ENCODE measurements at regions not wholly inside any gene's neighbourhood (a gene's known extent, or its start where the extent isn't known, plus 50 kb on each side); places are given as distances from the start of the nearest gene placed in this dataset.

DNA sequence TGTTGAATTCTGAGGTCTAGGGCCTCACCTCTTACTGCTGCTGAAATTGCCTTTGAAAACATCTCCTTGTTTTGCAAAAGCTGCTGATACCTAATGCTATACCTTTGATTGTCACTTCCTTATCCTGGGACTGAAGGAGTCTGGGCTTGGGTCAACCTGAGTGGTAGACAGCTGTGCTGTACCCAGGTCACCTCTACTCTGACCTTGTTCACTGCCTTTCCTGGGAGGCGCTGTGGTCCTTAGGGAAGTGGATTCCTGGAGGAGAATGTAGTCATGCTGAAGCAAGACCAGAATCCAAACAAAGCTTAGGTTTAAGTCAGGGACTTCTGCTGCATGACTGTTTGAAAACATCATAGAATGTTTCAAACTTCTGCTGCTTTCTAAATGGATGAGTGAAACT is 191.4 kb downstream of the SNAPC1 start:
- DNase-seq = no peak

DNA sequence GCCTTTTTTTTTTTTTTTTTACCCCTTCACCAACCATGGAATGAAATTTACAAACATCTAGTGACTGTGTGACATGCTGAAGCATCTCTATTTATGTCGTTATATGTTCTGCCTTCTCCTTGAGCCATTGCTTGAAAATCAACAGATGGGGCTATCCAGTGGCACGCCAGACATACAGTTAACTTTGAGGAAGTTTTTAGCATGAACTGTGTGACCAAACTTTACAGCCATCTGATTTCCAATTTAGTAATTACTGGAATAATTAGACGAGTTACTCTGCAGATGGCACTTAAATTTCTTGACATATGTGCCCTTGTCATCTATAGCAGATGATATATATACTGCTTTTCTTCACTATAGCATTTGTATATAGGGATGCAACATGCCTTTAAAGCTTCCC is 192.1 kb downstream of the SNAPC1 start:
- DNase-seq = no peak

DNA sequence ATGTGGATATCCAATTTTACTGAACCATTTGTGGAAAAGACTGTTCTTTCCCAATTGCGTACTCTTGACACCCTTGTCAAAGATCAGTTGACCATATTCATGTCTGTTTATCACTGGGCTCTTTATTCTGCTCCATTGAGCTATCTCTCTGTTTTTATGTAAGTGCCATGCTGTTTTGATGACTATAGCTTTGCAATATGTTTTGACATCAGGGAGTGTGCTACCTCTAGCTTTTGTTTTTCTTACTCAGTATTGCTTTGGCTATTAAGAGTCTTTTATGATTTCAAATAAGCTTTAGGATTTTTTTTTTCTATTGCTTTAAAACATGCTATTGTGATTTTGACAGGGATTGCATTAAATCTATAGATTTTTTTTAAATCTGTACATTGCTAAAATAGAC is 194.3 kb downstream of the SNAPC1 start:
- no peak for DNase-seq

DNA sequence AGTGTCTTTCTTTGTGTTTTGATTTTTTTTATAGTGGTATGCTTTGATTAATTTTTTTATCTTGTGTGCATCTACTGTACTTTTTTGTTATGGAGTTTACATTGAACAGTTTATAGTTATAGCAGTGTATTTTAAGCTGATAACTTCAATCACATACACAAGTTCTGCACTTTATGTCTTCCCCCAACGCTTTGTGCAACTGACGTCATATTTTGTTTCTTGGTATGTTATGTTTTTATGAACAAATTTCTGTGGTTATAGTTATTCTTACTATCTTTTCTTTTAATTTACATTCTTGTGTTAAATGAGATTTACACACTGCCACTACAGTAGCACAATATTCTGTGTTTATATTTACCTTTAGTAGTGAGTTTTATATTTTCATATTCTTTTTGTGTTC is 197.1 kb downstream of the SNAPC1 start:
- DNase-seq = no peak

GRCh38 chr14:61961369-61961768 is 199.1 kb downstream of the SNAPC1 start:
- DNase-seq = no peak

DNA sequence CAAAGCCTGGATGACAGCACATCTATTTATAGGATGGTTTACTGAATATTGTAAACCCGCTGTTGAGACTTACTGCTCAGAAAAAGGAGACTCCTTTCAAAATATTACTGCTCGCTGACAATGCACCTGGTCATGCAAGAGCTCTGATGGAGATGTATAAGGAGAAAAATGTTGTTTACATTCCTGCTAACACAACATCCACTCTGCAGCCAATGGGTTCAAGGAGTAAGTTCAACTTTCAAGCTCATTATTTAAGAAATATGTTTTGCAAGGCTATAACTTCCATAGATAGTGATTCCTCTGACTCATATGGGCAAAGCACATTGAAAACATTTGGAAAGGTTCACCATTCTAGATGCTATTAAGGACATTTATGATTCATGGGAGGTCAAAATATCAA is 201.7 kb downstream of the SNAPC1 start:
- no peak for DNase-seq

DNA sequence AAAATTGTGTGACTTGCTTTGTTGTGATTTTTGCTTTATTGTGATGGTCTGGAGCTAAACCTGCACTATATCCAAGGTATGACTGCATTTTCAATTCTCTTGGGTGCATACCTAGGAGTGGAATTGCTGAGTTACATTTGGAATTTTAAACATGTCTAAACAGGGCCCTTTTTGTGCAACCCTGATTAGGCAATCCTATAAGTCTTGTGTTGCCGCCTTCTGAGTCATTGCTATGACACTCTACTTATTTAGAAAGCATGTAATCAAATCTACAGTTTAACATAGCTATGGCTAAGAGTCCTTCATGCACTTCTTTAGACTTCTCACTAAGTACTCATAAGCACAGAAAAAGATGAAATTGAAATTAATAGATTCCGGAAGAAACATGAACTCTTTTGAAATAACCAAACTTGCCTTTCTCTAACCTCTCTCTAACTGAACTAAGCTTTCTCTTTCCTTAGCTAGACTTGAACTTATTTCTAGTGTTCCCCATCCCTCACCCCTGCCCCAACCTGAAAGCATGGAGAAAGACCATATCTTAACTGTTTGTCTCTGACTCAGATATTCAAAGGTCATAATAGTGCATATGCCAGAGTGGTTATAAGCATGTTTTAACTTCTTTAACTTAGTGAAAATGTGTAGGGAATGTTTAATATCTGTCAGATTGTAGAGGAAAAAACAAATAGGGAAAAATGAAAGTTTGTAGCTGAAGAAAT is 203.0 kb downstream of the SNAPC1 start:
- no peak for DNase-seq

- DNase-seq = no peak
These were observed 206.0 kb downstream of the SNAPC1 start for GRCh38 chr14:61968207-61968606.

DNA sequence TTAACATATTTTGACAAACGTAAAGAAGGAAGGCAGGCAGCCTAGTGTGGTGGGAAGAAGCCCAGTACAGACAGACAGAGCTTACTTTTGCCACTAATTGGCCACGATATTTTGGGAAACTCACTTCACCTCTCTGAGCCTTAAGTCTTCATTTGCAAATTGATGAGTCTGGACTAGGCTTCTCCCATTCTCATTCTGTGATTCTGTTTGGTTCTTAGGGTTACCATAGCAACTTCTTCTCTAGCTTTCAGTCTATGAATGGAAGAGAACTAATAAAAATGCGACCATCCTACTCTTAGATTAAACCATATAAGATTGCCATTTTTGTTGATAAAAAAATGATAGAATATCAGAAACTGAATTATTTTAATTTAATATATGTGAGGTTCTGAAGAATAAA is 210.5 kb downstream of the SNAPC1 start:
- DNase-seq = no peak

DNA sequence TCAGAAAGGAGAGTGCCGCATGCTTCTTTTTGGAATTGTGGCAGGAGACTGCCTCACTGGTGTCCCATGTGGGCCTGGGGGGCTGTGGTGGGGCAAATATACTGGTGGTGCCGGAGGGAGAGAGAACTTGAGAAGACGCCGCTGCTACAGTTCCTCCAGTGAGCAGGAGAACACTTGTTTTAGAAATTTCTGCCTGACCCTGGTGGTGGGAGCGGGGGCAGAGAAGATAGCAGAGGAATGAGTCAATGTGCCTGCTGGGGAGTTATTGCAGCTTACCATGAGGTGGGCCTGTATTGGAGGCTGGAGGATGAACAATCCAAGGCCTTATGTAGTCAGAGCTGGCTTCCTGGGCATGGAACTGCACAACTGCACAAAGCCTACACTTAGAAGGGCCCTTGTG is 211.8 kb downstream of the SNAPC1 start:
- DNase-seq = no peak

DNA sequence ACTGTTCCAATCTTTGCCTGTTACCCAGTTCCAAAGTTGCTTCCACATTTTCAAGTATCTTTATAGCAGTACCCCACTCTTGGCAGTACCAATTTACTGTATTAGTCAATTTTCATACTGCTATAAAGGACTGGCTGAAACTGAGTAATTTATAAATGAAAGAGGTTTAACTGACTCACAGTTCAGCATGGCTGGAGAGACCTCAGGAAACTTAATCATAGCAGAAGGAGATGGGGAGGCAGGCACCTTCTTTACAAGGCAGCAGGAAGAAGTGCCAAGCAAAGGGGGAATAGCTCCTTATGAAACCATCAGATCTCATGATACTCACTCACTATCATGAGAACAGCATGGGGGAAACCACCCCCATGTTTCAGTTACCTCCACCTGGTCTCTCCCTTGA is 215.0 kb downstream of the SNAPC1 start:
- no peak for DNase-seq

DNA sequence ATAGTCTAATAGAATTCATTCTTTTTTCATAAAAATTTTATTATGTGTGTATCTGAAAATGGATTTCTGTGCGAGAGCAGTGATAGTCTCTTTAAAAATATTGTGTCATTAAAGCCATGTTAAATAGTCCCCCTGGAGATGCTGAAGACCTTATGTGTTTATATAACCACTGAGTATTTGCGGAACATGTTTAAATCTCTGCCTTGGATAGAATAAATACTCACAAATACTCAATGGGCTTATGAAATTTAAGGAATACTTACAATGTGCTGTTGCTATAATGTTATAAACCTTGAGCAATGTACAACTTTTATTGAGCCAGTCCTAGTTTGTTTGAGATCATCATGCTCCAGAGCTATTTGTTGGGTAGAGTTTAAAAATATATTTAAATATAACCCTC is 226.0 kb downstream of the SNAPC1 start:
- DNase-seq = no peak

GRCh38 chr14:61992139-61992538 is 229.9 kb downstream of the SNAPC1 start:
- no peak for DNase-seq

DNA sequence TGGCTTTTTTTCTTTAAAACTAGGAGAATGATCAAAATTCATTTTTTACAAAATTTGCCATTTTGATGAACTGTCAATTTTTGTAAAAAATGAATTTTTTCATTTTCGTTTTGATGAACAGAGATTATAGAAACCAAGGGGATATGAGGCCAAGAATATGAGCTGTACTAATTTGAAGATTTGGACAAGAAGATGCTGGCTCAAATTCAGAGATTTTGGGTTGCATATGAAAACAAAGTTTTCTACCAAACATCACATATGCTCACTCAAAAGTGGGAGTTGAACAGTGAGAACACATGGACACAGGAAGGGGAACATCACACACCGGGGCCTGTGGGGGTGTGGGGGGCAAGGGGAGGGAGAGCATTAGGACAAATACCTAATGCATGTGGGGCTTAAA is 230.7 kb downstream of the SNAPC1 start:
- no peak for DNase-seq

DNA sequence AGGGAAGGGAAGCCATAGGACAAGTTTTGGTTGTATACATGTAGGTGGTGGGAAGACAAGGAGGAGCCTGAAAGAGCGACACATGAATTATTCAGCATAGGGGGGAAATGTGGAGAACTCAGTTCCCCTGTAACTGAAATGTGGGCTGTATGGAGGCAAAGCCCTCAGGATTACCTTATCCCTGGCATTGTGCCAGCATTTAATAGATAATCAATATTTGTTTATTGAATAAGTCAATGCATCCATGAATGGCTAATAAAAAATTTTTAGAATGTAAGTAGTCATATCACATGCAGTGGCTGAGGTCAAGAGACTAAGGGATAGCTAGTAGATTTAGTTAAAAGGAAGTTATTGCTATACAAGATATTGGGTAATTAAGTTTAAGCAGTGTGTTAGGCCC is 232.4 kb downstream of the SNAPC1 start:
- no peak for DNase-seq

- no peak for DNase-seq
These were observed 234.5 kb downstream of the SNAPC1 start for GRCh38 chr14:61996753-61997152.

DNA sequence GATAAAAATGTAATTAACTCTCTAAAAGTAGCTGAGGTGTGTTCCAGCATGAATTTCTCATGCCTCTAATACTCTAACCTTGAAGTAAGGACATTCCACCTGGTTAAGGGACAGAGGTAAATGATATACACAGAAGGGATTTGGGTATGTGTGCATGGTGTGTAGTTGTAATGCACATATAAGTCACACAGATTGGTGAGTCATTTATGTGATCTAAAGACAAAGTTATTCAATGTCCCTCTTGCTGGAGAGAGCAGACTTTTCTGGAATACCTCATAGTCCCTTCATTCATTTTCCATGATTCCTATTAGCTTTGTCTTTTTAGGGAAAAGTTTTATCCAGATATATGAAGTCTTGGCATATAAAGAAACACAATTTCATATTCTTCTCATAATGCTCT is 234.9 kb downstream of the SNAPC1 start:
- no peak for DNase-seq

GRCh38 chr14:62001963-62002362 is 239.7 kb downstream of the SNAPC1 start:
- DNase-seq = no peak

DNA sequence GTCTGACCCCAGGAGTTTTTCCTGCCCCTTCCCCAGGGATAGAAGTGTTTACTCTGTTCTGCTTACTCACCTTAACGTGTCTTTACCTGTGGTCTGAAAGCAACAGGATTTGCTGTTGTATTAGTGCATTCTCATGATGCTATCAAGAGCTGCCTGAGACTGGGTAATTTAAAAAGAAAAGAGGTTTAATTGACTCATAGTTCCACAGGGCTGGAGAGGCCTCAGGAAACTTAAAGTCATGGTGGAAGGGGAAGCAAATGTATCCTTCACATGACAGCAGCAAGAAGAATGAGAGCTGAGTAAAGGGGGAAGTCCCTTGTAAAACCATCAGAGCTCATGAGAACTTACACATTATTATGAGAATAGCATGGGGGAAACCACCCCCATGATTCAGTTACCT is 240.4 kb downstream of the SNAPC1 start:
- DNase-seq = peak; percentile 34

DNA sequence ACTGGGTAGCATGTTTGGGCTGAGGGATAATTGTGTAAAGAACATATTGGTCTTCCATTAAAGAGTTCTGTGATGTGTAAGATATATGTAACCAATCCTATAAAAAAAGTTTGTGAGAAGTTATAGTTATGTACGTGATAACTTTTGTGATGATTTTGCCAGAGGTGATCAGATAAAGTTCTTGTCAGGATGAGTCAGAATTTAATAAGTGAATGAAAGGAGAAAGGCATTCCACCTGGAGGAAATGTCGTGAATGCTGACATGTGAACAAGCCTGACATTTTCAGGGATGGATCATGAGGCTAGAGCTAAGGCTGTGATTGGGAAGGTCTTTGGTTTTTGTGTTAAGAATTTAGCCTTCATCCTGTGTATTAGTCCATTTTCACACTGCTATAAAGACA is 241.5 kb downstream of the SNAPC1 start:
- no peak for DNase-seq

GRCh38 chr14:62006116-62006731 is 244.0 kb downstream of the SNAPC1 start:
- no peak for DNase-seq

GRCh38 chr14:62015243-62015642 is 253.0 kb downstream of the SNAPC1 start:
- DNase-seq = no peak

- no peak for DNase-seq
These were observed 253.7 kb downstream of the SNAPC1 start for GRCh38 chr14:62015945-62016344.

GRCh38 chr14:62017651-62018230 is 255.5 kb downstream of the SNAPC1 start:
- DNase-seq = no peak

DNA sequence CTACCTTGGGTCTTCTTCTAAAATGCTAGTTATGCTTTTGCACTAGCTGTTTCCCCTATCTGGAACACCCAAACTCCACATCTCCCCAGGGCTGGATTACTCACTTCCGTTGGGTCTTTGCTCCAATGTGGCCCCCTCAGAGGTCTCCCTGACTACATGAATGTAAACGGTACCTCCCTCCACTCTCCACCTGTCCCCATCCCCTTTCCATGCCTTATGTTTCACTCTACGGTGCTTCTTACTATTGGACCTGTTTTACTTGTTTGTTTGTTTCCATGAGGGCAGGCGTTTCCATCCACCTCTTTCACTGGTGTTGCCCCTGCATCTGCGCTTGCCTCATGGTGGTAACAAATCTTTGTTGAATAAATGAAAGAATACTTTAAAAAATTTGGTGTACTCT is 256.4 kb downstream of the SNAPC1 start:
- DNase-seq = no peak
